Renal cortex interstitium (tissue), 11 donors: ENCODE measurements at regions not wholly inside any gene's neighbourhood (a gene's known extent, or its start where the extent isn't known, plus 50 kb on each side); places are given as distances from the start of the nearest gene placed in this dataset.
A peak's percentile ranks its signal among the peaks of the same experiment; 100 is the strongest.

ENCODE experiments used
- DNase-seq, 11 donors: peaks; one replicate each; pipeline ENCODE4 v3.0.0-alpha.2; 2013; ENCODE audit warnings: low read depth in 9 of 11, low spot score in 4 of 11; ENCODE audit errors: extremely low read depth in 1 of 11

- DNase-seq: no peak
These were observed 93.7 kb upstream of the MBNL1 start for GRCh38 chr3:152174876-152175527.

GRCh38 chr3:152175528-152175889 lies 93.2 kb upstream of the MBNL1 start:
- no peak for DNase-seq

GRCh38 chr3:152176241-152176640 lies 92.5 kb upstream of the MBNL1 start:
- DNase-seq: no peak

GRCh38 chr3:152176998-152177397 lies 91.7 kb upstream of the MBNL1 start:
- DNase-seq: no peak

GRCh38 chr3:152177757-152178156 lies 91.0 kb upstream of the MBNL1 start:
- DNase-seq: no peak

- DNase-seq: peak in 9 of 11 donors; percentile 4 to 26 (median 17)
These were observed 85.3 kb upstream of the MBNL1 start for GRCh38 chr3:152183473-152183872.

GRCh38 chr3:152184971-152185686 lies 83.6 kb upstream of the MBNL1 start:
- no peak for DNase-seq

- no peak for DNase-seq
These were observed 82.7 kb upstream of the MBNL1 start for GRCh38 chr3:152185891-152186630.

- DNase-seq: no peak
These were observed 78.0 kb upstream of the MBNL1 start for GRCh38 chr3:152190636-152191183.

- DNase-seq: no peak
These were observed 76.7 kb upstream of the MBNL1 start for GRCh38 chr3:152192050-152192449.

- no peak for DNase-seq
These were observed 75.6 kb upstream of the MBNL1 start for GRCh38 chr3:152192936-152193672.

GRCh38 chr3:152193673-152194267 lies 75.0 kb upstream of the MBNL1 start:
- DNase-seq: no peak

- DNase-seq: no peak
These were observed 73.5 kb upstream of the MBNL1 start for GRCh38 chr3:152195206-152195605.

GRCh38 chr3:152196782-152197181 lies 71.9 kb upstream of the MBNL1 start:
- no peak for DNase-seq

GRCh38 chr3:152197451-152197850 lies 71.3 kb upstream of the MBNL1 start:
- DNase-seq: no peak

GRCh38 chr3:152197937-152198336 lies 70.8 kb upstream of the MBNL1 start:
- DNase-seq: no peak

- DNase-seq: no peak
These were observed 70.1 kb upstream of the MBNL1 start for GRCh38 chr3:152198665-152199064.

- no peak for DNase-seq
These were observed 69.5 kb upstream of the MBNL1 start for GRCh38 chr3:152199102-152199840.
